Hypothalamus (tissue), 51 donors: ENCODE measurements at regions not wholly inside any gene's neighbourhood (a gene's known extent, or its start where the extent isn't known, plus 50 kb on each side); places are given as distances from the start of the nearest gene placed in this dataset.
"Not testable (repeated sequence)": the region's sequence is repeated elsewhere in the genome, so short reads cannot be mapped to it uniquely, and the experiment has no call there.

Experiments
- DNase-seq, 51 donors: peaks; one replicate each; lab custom pipeline; 2025; lab: John Stamatoyannopoulos, UW

GRCh38 chr18:3328532-3328931 lies 66.6 kb downstream of the MYL12B start:
- no peak for DNase-seq

GRCh38 chr18:3329471-3329870 lies 67.5 kb downstream of the MYL12B start:
- DNase-seq = no peak

- no peak for DNase-seq
Measured at GRCh38 chr18:3329872-3330271, 67.9 kb downstream of the MYL12B start.

- DNase-seq = no peak
Measured at GRCh38 chr18:3330622-3331021, 68.7 kb downstream of the MYL12B start.

GRCh38 chr18:3332376-3332775 lies 70.4 kb downstream of the MYL12B start:
- DNase-seq = no peak

GRCh38 chr18:3333056-3333720 lies 71.3 kb downstream of the MYL12B start:
- no peak for DNase-seq

- no peak for DNase-seq
Measured at GRCh38 chr18:3333721-3334386, 71.9 kb downstream of the MYL12B start.

- DNase-seq = no peak
Measured at GRCh38 chr18:3340015-3340681, 78.2 kb downstream of the MYL12B start.

- DNase-seq = no peak
Measured at GRCh38 chr18:3340682-3341097, 78.8 kb downstream of the MYL12B start.

GRCh38 chr18:3342628-3343027 lies 80.7 kb downstream of the MYL12B start:
- DNase-seq = no peak

- no peak for DNase-seq
Measured at GRCh38 chr18:3345452-3345851, 83.5 kb downstream of the MYL12B start.

GRCh38 chr18:3345885-3346284 lies 84.0 kb downstream of the MYL12B start:
- DNase-seq = no peak

- DNase-seq = no peak
Measured at GRCh38 chr18:3346487-3346886, 84.6 kb downstream of the MYL12B start.

GRCh38 chr18:3347286-3347803 lies 85.4 kb downstream of the MYL12B start:
- no peak for DNase-seq

GRCh38 chr18:3348176-3348575 lies 86.2 kb downstream of the MYL12B start:
- no peak for DNase-seq

- not testable (repeated sequence) for DNase-seq
Measured at GRCh38 chr18:3349046-3349841, 87.3 kb downstream of the MYL12B start.

- DNase-seq = no peak
Measured at GRCh38 chr18:3350021-3350420, 88.1 kb downstream of the MYL12B start.

GRCh38 chr18:3350566-3351527 lies 88.9 kb downstream of the MYL12B start:
- no peak for DNase-seq

- DNase-seq = no peak
Measured at GRCh38 chr18:3354506-3354905, 92.6 kb downstream of the MYL12B start.

- DNase-seq = no peak
Measured at GRCh38 chr18:3356614-3357013, 93.4 kb upstream of the TGIF1 start.
